Stimulated activated CD8-positive, alpha-beta memory T cell treated with anti-CD3 and anti-CD28 coated beads, Interleukin-7, amount 100 ng/mL, for 4 hours (primary cell): ENCODE measurements at regions not wholly inside any gene's neighbourhood (a gene's known extent, or its start where the extent isn't known, plus 50 kb on each side); places are given as distances from the start of the nearest gene placed in this dataset.

Experiments used
- DNase-seq, 2 donors: peaks; one replicate each; pipeline ENCODE4 v3.0.0-alpha.2; 2020; ENCODE audit warnings: low read depth in 2 of 2

- DNase-seq, result no peak
Observed at GRCh38 chrX:40485102-40485826, 95.5 kb upstream of the ATP6AP2 start.

GRCh38 chrX:40484408-40485091 lies 96.2 kb upstream of the ATP6AP2 start:
- no peak for DNase-seq

DNA sequence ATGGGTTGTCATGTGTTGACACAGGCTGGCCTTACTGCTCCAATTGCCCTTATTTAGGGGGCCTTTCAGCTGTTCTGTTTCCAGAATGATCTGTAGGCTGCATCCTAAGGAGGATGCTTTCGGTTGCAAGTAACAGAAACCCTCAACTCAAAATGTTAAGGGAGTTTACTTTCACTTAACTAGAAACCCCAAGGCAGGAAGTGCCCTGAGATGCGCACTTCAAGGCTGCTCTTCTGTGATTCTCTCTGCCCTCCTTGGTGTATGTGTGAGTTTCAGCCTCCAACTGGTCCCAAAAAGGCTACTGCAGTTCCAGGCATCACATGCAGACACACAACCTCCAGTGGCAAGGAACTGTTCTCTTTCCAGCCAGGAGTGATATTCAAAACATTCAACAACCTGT lies 97.3 kb upstream of the ATP6AP2 start:
- no peak for DNase-seq

GRCh38 chrX:40479777-40480318 lies 100.9 kb upstream of the ATP6AP2 start:
- DNase-seq, result no peak

DNA sequence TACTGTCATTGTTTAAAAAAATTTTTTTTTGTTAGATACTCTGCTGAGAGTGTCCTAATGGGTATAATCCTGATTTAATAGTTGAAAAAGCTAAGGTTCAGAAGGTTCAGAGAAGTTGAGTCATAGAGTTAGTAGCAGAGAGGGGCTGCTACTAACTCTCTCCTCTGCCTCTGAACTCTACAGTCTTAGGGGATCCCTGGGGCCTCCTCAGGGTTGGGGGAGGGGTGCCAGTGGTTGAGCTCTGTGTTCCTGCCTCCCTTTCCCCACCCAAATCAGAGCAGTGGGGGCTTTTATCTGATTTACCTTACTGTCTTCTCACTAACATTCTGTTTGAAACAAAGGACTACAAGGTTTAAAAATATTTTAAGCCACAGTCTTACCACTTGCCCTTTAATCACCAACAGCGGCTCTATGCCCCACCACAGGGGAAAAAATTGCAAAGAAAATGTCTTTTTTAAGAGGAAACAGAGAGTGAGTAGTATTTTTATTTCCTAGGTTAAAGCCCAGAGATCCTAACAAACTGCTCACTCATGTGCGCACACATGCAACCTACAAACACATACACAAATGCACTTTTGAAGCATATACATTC lies 102.2 kb upstream of the ATP6AP2 start:
- no peak for DNase-seq

DNA sequence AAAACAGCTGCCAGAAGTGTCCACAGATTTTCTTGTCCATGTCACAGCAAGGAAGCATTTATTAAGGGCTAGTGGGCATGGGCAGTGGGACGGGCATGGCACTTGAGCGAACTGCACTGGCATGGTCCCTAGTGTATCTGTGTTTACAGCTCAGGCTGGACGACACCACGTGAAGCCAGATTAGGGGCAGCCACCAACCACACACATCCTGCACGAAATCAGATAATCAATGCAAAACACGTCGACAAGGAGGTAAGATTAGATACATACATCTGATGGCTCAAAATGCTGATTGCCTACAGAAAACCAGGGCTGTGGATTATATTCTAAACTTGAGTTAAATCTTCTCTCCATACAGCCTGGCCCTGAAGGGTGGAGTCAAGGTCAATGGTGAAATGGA lies 103.8 kb upstream of the ATP6AP2 start:
- DNase-seq, result no peak

- no peak for DNase-seq
Observed at GRCh38 chrX:40474645-40475044, 106.1 kb upstream of the ATP6AP2 start.

DNA sequence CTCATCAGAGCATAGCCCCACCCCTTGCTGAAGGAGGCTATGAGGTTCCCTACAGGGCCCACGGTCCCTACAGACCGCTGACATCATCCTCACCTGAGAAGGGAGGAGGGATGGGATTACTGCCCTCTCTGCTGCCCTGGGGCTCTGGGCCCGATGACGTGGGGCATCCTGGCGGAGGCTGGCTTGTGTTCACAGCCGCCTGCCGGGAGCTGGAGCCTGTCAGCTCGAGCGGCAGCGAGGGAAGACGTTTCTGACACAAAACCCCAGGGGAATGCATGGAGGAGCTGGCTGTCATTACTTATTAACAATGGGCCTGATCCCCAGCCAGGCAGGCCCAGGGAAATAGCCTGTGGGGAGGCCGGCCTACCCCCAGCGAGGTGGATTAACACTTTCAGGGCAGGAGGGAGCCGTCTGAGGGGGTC lies 106.6 kb upstream of the ATP6AP2 start:
- no peak for DNase-seq

- DNase-seq, result no peak
Observed at GRCh38 chrX:40473460-40474204, 107.1 kb upstream of the ATP6AP2 start.

DNA sequence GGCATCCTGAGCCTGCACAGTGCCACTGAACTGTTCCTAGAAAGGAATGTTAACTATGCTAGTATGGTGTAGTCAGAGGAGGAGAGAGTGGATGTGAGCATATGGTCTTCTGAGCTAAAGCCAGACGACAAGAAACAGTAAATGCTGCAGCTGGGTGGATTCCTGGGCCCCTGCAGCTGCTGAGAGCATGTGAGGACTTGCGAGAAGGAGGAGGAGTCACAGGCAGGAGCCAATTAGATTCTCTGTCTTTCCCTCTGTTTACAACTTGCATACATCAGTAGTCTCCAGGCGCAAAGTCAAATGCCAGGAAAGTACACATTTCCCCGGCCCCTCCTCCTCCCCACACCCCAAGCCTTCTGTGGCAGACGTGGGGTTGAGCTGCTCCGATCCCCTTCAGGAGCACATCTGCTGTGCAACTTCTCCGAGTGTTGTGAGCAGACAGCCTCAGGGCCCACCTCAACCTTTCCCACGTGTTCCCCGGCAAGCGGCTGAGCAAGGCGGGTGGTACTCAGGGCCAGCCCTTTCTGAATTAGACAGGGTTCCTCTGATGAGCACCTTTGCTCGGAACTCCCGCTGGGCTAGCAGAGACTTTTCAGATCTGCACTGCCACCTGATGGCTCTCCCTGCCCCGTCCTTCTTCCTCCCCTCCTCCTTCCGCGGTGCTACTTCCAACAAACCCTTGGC lies 108.7 kb upstream of the ATP6AP2 start:
- DNase-seq, result no peak

GRCh38 chrX:40470830-40471429 lies 109.8 kb upstream of the ATP6AP2 start:
- DNase-seq, result no peak

DNA sequence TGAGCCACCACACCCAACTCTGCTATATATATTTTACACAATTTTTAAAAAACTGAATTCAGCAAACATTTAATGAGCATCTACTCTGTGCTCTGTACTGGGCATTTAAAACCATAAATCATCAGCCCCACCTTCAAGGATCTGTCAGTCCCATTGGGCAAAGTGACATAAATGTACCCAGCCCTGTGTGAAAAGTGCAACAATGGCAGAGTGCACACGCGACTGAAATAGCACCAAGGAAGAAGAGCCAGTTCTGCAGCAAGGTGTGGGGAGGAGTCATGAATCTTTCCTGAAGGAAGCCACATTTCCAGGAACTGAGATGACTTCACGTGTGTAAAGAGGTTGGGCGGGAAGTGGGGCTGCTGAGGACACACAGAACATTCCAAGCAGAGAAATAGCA lies 111.5 kb upstream of the ATP6AP2 start:
- no peak for DNase-seq

DNA sequence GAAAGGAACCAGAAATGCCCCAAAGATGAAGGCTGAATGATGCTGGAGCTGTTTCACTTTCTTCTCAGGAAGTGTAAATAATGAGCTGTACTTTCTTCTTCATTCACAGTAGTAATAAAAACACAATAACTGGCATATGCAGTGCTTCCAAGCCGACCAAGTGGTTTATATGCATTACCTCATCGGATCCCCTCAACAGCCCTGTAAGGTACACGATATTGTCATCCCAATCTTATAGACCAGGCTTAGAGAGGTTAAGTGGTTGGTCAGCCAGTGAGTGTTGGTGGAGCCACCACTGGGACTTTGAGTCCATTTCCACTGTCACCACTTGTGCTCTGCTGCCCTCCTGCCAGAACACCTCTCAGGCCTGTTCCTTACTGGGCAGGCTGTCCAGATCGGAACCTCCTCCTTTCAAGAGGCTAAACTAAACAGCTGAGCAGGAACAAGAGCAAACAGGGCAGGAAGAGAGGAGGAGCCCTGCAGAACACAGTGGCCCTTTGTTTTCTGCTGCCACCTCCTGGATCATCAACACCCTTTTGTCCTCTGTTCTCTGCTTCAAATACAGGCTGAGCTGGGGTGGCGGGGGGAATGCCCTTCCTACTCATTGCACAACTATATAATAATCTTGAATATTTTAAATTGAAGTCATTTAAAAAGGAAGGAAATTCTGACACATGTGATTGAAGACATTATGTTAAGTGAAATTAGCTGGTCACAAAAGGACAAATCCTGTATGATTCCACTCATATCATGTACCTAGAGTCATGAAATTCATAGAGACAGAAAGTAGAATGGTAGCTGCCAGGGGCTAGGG lies 112.5 kb upstream of the ATP6AP2 start:
- DNase-seq, result no peak

DNA sequence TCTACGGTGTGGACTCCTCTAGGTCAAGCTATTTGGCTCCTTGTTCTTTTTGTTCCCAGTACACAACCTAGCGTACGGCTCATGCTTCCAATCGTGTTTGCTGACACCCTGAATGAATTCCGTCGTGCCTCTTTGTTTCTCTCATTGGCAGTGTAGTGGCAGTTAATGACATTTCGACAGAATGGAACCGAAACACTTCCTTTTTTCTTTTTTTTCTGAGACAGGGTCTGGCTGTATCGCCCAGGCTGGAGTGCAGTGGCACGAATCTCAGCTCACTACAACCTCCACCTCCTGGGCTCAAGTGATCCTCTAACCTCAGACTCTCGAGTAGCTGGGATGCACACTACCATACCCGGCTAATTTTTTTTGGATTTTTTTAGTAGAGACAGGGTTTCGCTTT lies 113.3 kb upstream of the ATP6AP2 start:
- DNase-seq, result no peak

DNA sequence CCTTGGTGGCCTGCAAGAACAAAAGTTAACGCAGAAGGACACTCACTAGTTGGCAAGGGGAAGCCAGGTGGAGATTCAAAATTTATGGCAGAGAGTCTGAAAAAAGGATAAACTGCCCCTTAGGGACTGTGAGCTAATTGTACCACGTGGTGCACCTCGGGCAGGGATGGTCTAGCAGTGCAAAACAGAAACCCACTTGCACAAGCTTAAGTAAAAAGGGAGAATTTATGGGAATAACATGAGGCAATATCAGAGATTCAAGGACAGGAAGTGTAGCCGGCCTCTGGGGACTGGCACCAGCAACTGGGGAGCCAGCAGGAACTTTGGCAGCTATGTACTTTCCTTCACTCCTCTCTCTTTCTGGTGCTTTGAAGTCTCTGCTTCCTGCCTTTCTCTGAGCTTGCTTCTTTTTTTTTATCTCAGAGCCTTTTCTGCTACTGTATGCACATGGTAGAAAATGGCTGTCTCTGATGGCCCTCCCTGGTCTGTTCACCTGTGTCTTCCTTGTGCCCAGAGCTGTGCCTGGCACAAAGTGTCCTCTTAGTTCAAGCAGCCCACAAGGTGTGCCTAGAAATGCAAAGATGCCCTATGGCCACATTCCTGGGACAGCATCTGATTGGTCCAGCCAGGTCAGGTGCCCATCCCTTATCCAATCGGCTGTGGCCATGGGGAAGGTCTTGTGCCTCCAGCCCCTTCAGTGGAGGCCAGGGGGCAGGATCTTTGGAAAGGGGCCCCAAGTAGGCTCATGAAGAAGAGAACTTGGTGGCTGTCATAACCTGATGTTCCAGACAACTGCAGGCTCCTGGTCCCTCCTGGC lies 114.8 kb upstream of the ATP6AP2 start:
- no peak for DNase-seq

GRCh38 chrX:40462795-40463194 lies 118.0 kb upstream of the ATP6AP2 start:
- no peak for DNase-seq

DNA sequence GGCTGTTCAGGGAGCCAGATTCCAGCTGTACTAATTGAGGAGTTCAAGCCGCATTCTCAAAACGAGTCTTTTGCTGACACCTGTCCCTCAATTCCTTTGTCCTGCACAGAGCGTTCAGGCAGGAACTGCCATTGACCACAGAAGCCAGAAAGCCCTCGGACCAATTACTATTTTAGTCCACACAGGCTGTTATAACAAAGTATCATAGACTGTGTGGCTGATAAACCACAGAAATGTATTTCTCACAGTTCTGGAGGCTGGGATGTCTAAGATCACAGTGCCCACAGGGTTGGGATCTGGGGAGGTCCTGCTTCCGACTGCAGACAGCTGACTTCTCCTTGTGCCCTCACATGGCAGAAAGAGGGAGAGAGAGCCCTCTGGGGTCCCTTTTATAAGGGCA lies 119.8 kb upstream of the ATP6AP2 start:
- DNase-seq, result no peak

DNA sequence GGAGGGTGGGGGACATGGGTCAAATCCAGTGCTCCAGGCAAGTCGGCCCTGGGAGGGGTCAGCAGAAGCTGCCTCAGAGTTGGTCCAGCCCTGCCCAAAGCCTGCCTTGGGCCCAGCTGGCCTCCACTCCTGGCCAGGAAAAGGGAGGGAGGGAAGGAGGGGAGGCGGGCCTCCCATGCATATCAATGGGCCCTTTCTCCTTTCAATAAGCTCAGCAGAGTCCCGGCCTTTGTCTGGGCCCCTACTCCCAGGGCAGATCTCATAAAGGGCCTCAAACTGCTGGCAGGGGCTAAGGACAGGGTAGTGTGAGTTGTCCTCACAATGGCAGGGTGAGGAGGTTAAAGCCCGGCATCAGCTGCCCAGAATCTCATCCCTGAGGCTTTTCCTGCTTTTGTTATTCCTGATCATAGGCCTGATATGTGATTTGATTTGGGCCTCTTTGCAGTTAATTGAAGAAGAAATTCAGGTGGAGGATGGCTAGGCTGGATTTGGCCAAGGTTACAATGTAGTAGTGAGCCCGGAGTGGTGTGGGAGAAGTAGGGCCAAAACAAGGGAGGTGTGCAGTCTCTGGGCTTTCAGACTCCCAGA lies 121.1 kb upstream of the ATP6AP2 start:
- no peak for DNase-seq

DNA sequence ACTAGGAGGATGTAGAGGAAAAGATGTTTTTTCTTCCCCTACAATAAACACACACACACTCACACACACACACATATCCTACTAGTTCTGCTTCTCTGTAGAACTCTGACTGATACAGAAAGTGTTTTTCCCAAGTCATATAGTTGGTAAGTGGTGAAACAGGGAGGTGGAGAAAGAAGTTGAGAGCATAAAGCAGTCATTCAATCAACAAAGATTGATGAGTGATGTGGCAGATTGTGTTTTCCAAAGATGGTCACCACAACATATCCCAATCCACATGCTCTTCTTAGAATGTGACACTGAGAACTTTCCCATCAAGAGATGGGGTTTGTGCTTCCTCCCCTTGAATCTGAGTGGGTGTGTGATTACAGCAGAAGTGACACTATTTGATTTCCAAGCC lies 123.4 kb upstream of the ATP6AP2 start:
- DNase-seq, result no peak
